ENCODE measurements at regions not wholly inside any gene's neighbourhood (a gene's known extent, or its start where the extent isn't known, plus 50 kb on each side); places are given as distances from the start of the nearest gene placed in this dataset.

DNA sequence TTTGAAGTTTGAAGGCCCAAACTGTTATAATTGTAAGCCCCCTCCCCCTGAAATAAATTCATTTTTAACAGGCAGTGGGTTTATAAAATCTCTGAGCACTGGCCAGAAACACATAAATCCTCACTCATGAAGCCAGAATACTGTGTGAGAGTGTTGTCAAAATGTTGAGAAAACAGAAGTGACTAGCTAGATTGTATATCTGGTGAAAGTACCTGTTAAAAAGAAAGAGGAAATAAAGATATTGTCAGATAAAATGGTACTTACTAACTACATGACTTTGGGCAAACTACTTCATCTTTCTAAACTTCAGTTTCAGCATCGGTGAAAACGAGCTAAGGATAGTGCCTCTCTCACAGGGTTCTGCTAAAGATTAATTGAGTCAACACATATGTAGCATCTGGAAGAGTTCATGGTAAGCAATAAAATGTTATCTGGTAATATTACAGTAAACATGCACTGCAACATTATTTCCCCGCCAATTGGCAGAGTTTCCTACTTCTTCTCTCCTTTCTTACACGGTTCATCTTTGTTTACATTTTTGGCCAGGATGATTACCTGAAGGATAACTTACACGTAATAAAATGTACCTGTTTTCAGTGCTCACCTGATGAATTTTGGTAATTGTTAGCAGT lies 202.5 kb upstream of the CHRM2 start:
- TF ChIP-seq, protein P1, sequence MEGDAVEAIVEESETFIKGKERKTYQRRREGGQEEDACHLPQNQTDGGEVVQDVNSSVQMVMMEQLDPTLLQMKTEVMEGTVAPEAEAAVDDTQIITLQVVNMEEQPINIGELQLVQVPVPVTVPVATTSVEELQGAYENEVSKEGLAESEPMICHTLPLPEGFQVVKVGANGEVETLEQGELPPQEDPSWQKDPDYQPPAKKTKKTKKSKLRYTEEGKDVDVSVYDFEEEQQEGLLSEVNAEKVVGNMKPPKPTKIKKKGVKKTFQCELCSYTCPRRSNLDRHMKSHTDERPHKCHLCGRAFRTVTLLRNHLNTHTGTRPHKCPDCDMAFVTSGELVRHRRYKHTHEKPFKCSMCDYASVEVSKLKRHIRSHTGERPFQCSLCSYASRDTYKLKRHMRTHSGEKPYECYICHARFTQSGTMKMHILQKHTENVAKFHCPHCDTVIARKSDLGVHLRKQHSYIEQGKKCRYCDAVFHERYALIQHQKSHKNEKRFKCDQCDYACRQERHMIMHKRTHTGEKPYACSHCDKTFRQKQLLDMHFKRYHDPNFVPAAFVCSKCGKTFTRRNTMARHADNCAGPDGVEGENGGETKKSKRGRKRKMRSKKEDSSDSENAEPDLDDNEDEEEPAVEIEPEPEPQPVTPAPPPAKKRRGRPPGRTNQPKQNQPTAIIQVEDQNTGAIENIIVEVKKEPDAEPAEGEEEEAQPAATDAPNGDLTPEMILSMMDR (IDR thresholded peaks at IDR 0.05): no peak
- Histone ChIP-seq H3K4me1 (ENCODE audit: control insufficient read depth in 1 of 2, insufficient read depth in 1 of 2, low read depth in 1 of 2, low read length in 1 of 2) (no peaks in the 10 kb centered on the region), H3K27me3 (no peaks in the 10 kb centered on the region), H3K36me3 (no peaks in the 10 kb centered on the region), H3K27ac (no peak overlapping the region), H3K4me3 (ENCODE audit: low read depth in 1 of 2, low read length in 1 of 2) (no peak overlapping the region), H3K9me3 (no peaks in the 10 kb centered on the region)

GRCh38 chr7:136664537-136664936 lies 203.9 kb upstream of the CHRM2 start:
- H3K9me3 ChIP-seq: no peaks in the 10 kb centered on the region
- no peaks in the 10 kb centered on the region for H3K27me3 ChIP-seq
- no peak overlapping the region for H3K4me3 ChIP-seq (ENCODE audit: low read depth in 1 of 2, low read length in 1 of 2)
- no peak overlapping the region for H3K27ac ChIP-seq
- no peaks in the 10 kb centered on the region for H3K36me3 ChIP-seq
- TF ChIP-seq, protein P1 (IDR thresholded peaks at IDR 0.05): no peak
- no peaks in the 10 kb centered on the region for H3K4me1 ChIP-seq (ENCODE audit: control insufficient read depth in 1 of 2, insufficient read depth in 1 of 2, low read depth in 1 of 2, low read length in 1 of 2)

GRCh38 chr7:136657482-136657921 lies 210.9 kb upstream of the CHRM2 start:
- no peaks in the 10 kb centered on the region for H3K27me3 ChIP-seq
- no peak overlapping the region for H3K27ac ChIP-seq
- no peaks in the 10 kb centered on the region for H3K4me1 ChIP-seq (ENCODE audit: control insufficient read depth in 1 of 2, insufficient read depth in 1 of 2, low read depth in 1 of 2, low read length in 1 of 2)
- no peak overlapping the region for H3K4me3 ChIP-seq (ENCODE audit: low read depth in 1 of 2, low read length in 1 of 2)
- H3K9me3 ChIP-seq: no peaks in the 10 kb centered on the region
- H3K36me3 ChIP-seq: no peaks in the 10 kb centered on the region
- TF ChIP-seq, protein P1 (IDR thresholded peaks at IDR 0.05): no peak

- no peaks in the 10 kb centered on the region for H3K36me3 ChIP-seq
- H3K4me1 ChIP-seq (ENCODE audit: control insufficient read depth in 1 of 2, insufficient read depth in 1 of 2, low read depth in 1 of 2, low read length in 1 of 2): no peaks in the 10 kb centered on the region
- H3K27me3 ChIP-seq: no peaks in the 10 kb centered on the region
- TF ChIP-seq, protein P1 (IDR thresholded peaks at IDR 0.05): no peak
- H3K9me3 ChIP-seq: no peaks in the 10 kb centered on the region
- no peak overlapping the region for H3K4me3 ChIP-seq (ENCODE audit: low read depth in 1 of 2, low read length in 1 of 2)
- no peak overlapping the region for H3K27ac ChIP-seq
Measured at GRCh38 chr7:136656516-136656915, 211.9 kb upstream of the CHRM2 start.

DNA sequence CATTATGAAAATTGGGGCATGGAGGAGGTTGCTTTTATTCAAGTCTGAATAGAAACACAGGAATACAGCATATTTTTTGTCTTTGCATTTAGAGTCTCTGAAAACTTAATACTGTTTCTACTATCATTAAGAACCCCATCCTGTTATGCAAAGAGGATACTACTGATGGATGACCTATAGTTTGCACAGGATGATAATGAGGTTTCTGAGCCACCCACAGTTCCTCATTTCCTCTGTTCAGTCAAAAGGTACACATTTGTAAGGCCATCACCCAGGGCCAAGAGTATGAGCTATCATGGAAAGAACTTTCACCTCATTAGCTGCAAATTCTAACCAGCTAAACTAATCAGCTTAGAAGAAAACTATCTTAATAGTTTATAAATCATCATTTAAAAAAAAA lies 213.0 kb upstream of the CHRM2 start:
- Histone ChIP-seq H3K36me3 (no peaks in the 10 kb centered on the region), H3K4me3 (ENCODE audit: low read depth in 1 of 2, low read length in 1 of 2) (no peak overlapping the region), H3K4me1 (ENCODE audit: control insufficient read depth in 1 of 2, insufficient read depth in 1 of 2, low read depth in 1 of 2, low read length in 1 of 2) (no peaks in the 10 kb centered on the region), H3K9me3 (no peaks in the 10 kb centered on the region), H3K27ac (no peak overlapping the region), H3K27me3 (no peaks in the 10 kb centered on the region)
- TF ChIP-seq, protein P1 (IDR thresholded peaks at IDR 0.05): no peak
